Hepatic stellate cell (primary cell): ENCODE measurements at regions not wholly inside any gene's neighbourhood (a gene's known extent, or its start where the extent isn't known, plus 50 kb on each side); places are given as distances from the start of the nearest gene placed in this dataset.

Source experiments
- DNase-seq: peaks from one replicate; pipeline ENCODE4 v3.0.0; 2011; ENCODE audit warnings: low spot score

DNA sequence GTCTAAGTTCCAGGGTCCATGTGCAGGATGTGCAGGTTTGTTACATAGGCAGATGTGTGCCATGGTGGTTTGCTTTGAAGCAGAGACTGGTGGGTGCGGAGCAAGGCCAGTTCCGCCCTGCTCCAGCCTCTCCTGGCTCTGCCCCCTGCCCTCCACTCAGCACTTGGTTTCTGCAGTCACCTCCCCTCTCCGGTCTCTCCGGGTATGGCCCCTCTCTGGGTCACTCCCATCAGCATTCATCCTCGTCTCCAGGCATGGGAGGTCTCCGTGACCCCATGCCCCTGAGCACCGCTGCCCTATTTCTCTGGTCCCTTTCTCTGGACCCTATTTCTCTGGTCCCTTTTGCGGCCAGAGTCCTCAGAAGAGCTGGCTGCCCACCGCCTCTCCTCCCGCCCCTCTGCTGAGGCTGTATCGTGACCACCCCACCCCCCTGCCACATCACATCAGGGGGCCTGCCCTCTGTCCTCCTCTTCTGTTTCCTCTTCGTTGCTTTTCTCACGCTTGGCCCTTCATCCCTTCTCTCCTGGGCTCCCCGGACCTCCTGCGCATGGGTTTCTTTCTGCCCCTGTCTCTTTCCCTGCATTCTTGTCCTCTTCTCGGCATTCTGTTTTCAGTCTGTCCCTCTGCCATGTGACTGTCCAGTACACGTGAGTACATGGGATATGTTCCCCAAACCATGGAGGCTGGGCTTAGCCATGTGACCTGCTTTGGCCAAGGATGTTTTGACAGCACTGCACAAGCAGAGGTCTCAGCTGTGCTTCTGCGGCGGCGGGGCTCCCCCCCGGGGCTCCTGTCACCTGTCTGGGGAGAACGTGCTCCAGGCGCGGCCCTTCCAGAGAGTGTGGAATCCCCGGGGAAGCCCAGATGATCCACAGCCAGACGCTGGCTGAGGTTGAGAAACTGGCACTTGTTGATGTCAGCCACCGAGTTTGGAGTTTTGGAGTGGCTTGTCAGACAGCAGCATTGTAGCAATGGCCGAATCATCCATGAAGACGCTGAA is 54.4 kb upstream of the C1orf174 start:
- DNase-seq, result no peak

DNA sequence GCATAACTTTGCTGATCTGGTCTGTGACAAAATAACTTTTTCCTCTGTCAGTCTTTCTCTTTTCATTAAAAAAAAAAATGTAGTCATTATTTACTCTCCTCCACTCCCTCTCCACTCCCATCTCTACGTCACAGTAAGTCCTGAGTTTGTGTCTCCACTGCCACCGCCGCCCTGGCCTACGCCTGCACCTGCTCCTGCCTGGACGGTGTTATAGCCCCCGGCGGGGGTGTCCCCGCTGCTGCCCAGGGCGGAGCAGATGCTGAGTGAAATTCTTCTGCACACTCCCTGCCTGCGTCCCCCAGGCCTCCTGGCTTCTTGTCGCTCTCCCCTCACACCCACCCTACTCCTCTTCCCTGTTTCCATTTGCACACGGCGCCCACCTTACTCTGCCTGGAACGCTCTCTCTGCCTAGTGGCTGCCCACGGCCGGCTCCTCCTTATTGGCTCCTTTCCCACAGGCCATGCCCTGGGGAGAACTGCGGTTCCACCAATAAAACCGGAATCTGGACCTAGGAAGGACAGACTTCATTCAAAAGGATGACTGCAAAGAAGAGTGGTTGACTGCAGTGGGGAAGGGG is 55.2 kb upstream of the C1orf174 start:
- no peak for DNase-seq

DNA sequence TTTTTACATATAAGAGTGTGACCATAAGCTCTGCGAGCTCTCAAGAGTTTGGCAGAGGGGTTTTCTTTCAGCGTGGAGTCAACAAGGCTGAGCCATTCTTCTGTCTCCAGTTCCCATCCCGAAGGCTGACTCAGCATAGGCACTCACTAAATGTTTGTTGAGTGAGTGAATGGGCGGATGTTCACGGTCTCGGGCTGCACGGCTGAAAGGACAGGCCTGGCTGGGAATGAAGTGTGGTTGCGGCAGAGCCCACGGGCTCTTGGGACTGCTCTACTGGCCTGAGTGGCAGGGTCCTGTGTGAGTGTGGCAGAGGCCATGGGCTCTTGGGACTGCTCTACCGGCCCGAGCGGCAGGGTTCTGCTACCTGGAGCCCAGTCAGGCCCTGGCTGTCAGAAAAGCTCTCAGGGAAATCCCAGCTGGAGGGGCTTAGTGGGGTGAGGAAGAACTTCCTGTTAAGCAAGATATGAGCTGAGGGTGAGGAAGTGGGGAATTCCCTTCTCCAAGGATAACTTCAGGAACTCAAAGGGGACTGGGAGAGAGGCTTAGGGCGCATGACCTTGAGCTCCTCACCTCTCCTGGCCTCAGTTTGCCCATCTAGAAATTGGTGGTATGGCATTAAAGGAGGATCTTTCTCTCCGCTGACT is 56.6 kb upstream of the C1orf174 start:
- DNase-seq, result no peak

DNA sequence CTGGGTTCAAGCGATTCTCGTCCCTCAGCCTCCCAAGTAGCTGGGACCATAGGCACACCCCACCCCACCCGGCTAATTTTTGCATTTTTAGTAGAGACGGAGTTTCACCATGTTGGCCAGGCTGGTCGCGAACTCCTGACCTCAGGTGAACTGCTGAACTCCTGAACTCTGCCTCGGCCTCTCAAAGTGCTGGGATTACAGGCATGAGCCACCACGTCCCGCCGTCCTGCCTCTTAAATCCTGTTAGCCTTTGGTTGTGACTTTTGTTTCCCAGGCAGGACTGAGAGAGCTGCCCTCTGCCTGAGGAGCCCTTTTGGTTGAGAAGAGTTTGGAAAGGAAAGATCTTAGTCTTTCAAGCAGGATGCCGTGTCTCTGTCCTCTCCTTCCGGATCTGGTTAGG is 59.3 kb upstream of the C1orf174 start:
- no peak for DNase-seq

DNA sequence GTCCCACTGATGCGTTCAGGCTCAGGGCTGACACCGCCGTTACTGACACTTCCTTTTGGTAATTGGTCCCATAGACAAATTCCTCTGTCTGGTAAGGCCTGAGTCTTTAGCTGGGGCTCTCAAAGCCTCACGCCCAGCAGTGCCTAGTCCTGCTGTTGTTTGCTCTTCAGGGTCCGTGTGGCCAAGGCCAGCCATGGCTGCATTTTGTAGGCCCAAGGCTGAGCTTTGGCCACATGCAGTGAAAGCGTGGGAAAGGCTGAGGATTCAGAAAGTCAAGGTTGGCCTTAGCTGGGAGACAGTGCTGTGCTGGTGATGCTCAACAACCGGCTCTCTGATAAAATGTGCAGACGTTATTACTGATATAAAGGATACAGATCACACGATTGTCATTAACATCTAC is 63.5 kb upstream of the C1orf174 start:
- DNase-seq, result no peak

DNA sequence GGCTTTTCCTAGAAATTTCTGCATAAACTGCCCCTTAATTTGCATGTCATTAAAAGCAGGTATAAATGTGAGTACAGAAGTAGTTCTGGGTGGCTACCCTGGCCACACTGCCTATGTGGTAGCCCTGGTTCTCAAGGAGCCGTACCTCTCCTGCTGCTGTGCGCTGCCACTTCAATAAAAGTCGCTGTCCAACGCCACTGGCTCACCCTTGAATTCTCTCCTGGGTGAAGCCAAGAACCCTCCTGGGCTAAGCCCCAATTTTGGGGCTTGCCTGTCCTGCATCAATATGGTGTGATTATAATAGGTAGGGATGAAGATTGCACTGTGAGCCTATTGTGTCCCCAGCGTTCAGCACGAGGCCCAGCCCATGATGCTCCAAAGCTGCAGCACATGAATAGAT is 65.6 kb upstream of the C1orf174 start:
- DNase-seq, result no peak

DNA sequence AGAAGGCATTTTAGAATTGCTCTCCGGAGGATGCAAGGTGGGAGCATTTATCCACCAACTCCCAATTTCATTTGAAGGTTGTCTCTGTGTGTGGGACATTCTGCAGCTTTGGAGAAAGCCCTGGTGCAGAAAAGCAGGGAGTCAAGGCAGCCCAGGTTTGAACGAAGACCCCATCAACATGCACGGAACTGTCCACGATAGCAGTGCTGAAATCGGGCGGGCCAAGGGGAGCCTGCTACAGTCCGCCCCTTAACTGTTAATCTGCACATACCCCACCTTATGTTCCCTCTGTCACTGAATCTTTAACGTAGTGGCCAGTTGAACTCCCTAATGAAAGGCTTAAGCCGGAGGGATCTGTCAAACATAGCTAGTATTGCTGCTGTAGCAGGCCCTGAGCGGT is 68.8 kb upstream of the C1orf174 start:
- no peak for DNase-seq

DNA sequence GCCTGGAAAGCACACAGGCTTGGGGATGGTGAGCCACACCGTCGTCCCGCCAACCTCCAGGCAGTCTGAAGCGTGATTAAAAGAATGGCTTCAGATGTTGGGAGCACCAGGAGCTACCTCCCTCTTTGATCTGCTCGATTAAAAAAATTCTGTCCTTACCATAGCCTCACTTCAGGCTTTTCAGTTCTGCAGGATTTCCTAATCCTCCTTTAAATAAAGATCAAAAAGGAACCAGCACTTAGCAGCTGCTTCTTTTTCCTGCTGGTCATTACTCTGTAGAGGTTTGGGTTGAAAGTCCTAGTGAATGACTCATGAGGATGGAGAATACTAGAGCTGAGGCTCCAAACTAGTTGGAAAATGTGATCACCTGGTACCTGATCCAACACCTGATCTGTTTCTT is 71.9 kb upstream of the C1orf174 start:
- no peak for DNase-seq

DNA sequence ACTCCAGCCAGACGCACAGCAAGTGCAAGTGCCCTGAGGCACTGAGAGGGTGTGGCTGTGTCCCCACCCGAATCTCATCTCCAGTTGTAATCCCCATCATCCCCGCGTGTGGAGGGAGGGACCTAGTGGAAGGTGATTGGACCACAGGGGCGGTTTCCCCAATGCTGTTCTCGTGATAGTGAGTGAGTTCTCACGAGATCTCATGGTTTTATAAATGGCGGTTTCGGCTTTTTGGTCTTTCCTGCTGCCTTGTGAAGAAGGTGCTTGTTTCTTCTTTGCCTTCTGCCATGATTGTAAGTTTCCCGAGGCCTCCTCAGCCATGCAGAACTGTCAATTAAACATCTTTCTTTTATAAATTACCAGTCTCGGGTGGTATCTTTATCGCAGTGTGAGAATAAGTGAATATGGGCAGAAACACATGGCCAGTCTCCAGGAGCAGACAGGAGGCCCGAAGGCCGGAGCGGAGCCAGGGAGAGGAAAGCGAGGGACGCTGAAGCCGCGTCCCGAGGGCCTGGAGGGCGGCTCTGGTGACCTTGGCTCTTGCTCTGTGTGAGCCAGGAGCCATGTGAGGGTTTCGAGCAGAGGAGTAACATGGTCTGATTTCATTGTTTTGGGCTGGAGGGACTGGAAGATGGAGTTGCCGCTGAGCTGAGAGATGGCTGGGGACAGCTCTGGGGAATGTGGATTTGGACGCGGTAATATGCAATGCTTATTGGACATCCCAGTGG is 76.0 kb upstream of the C1orf174 start:
- no peak for DNase-seq

DNA sequence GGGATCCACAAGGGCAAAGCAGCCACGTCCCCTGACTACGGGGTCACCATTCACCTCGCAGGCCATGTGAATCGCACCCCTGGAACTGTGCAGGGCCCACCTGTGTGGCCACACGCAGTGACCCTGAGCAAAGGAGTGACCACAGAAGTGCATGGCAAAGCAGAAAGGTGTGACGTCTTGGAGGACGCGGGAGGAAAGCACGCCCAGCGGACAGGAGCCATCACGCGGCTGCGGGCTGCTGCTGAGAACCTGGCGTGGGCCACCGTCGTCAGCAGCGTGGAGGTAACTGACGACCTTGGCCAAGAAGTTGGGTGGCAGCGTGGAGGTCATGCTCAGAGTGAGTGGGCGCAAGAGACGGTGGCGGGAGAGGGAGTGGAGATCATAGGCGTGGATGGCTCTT is 76.7 kb upstream of the C1orf174 start:
- DNase-seq, result no peak

DNA sequence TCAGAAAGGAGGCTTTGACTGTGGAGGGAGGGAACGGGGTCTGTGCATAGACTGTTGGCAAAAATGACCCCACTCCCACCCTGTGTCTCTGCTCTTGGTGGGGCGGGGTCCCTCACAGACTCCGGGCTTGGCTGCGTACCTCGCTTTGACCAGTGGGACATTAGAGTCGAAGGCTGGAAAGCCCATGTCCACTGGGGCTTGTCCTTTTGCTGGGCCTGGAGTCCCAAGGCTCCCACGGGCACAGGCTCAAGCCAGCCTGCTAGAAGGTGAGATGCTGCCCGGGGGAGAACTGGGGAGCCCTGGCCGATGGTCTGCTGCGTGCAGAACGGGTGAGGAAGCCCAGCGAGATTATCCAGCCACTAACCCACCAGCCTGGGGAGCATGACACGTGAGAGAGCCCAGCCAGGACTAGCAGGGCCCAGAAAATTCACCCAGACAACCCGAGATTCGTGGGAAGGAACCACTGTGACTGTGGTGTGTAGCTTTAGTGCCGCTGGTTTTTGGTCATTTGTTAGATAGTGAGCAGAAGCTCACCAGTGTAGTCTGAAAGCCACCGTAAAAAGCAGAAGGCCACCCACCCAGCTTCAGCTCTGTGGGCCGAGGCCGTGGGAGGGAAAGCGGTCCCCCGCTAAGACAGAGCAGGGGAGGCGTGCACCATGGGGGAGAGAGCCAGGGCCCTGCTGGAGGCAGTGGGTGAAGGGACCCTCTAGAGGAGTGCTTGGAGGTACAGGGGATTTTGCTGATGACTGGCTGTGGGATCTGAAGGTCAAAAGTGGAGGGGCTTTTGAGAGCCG is 78.3 kb upstream of the C1orf174 start:
- no peak for DNase-seq

DNA sequence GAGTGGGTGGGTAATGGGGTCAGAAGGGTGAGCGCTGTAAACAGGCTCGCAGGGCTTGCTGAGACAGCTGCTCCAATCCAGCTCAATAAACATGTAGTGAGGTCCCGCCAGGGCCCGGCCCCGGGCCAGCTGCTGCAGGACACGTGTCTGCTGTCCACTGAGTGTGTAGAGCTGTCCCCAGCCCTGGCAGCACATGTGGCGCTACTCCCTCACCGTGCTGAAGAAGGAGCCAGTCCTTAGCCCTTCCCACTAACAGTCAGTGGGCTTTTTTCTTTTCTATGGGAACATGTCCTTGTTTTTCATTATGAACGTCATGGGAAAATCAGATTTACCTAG is 78.9 kb upstream of the C1orf174 start:
- DNase-seq, result no peak

DNA sequence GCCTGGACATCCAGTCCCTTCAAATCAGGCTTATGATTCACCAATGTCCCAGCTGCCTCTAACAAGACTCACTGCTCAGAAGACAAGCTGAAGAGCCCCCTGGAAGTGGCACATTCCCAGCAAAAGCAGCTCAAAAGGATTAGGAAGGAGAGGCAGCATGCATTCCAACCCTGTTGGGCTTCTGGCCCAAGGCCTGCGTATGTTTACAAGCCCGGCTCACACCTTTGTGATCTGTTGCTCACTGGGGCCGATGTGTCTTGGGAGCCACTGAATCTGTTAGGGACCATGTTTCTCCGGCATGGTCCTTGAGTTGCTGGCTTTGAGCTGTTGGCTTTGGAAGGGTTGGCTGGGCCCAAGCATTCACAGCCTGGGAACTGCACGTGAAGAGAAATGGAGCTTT is 81.2 kb upstream of the C1orf174 start:
- no peak for DNase-seq

DNA sequence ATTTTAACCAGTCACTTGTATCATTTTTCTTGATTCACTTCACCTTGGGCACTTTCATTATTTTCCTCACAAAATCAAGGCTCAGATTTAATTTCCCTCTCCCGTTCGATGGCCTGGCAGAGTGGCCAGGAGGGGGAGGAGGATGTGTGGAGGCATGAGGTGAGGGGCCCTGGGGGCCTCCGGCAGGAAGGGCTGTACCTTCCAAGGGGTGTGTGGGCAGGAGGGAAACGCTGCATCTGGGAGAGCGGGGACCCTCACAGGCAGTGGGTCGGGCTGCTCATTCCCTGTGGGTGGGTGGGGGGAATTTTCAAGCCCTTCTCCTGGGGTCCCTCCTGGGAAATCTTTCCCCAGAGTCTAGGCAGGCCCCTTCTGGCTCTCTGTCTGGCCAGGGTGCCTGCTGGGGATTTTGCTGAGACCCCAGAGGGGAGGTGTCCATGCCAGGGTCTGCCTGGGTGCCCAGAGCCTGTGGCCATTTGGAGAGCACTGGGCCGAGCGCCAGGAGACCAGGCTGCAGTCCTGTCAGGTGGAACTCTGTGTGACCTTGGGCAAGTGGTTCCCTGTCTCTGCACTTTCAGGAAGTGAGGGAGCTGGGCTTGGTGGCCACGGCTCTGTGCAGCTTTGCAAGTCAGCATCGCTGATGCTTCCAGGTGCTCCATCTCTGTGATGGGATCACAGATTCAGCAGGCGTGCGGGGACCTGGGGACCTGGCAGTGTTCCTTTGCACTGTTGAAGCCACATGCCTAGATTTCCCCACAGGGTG is 81.9 kb upstream of the C1orf174 start:
- no peak for DNase-seq

DNA sequence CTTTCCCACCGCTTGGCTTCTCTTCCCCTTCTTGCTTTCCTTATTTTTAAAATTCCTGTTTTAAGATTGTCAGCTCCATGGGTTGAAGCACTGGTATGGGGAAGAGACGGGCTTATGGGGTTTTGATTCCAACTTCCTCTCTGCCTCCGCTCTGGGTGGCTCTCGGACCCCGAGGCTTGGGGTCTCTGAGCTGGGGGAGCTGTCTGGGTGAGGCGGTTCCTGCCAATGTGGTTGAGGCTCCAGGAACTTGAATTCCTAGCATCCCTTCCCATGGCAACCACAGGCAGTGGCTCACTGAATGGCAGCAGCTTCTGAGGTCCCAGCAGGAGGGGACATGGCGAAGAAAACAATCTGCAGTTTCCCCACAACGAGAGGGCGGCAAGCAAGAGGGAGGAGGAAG is 83.1 kb upstream of the C1orf174 start:
- no peak for DNase-seq

DNA sequence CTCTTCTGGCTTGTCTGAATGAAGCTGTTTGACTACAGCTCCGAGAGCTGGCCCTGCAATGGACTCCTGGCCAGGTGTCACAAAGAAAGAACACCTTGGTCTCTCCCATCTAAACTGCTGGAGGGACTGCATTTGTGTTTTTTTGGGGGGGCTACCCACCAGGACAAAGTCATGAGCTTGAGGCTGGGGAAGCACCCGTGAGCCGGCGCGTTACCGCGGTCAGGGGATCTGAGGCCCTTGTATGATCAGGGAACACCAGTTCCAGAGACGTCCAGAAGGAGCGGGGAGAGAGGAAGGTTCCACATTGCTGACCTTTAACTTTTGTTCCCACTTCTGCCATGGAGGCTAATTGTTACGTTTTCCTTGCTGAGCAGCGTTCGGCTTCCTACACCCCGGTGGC is 84.5 kb upstream of the C1orf174 start:
- no peak for DNase-seq

DNA sequence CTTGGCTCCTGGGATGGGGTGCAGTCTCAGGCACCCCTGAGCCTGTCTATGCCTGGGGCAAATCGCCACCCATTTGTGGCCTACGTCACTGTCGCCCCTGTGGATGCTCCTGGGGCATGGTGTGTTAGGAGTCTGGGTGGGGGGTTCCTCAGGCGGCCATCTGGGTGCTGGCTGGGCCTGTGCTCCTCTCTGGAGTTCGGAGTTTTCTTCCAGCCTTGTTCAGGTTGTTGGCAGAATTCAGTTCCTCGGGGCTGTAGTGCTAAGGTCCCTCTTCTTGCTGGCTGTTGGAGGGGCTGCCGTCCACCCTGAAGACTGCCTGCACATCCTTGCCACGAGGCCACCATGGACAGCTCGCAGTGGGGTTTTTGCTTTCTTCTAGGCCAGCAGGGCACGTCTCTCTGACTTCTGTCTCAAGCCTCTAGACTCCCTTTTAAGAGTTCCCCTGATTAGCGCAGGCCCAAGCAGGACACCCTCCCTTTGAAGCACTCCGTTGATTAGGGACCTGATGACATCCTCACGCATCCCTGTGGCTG is 86.7 kb upstream of the C1orf174 start:
- no peak for DNase-seq

DNA sequence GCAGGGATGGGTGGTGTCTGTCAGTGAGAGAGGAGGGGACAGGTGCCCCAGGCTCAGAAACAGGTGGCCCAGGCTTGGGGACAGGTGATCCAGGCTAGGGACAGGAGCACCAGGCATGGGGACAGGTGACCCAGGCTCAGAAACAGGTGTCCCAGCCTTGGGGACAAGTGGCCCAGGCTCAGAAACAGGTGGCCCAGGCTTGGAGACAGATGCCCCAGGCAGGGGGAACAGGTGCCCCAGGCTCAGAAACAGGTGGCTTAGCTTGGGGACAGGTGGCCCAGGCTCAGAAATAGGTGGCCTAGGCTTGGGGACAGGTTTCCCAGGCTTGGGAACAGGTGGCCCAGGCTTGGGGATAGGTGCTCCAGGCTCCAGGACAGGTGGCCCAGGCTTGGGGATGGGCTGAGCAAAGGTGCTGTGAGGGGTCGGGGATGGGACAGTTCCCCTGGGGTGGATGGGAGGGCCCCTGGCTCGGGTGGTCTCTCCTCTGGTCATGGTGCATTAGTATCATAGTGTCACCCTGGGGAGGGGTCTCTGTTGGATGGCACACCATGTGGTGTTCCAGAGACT is 87.7 kb upstream of the C1orf174 start:
- DNase-seq, result no peak

DNA sequence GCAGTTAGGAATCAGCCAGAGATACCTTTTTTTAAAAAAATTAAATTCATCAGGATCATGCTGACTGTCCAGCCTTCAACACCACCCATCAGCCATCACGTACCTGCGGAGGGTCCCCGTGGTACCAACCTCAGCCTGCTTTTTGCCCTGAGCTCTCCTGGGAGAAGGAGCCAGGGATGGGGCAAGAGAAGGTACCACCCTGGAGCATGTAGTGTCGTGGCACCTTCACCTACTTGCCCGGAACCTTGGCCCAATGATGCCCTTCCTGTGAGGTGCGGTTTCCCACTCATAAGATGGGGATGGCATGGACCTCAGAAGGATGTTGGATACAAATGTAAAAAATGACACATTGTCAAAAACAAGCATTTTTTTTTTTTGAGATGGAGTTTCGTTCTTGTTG is 88.4 kb upstream of the C1orf174 start:
- DNase-seq, result no peak

DNA sequence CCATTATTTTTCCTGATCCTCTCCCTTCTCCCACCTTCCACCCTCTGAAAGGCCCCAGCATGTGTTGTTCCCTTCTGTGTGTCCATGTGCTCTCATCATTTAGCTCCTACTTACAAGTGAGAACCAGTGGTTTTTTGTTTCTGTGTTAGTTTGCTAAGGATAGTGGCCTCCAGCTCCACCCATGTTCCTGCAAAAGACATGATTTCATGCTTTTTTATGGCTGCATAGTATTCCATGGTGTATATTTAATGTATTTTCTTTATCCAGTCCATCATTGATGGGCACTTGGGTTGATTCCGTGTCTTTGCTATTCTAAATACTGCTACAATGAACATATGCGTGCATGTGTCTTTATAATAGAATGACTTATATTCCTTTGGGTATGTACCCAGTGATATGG is 89.4 kb upstream of the C1orf174 start:
- no peak for DNase-seq
